ENCODE measurements at regions not wholly inside any gene's neighbourhood (a gene's known extent, or its start where the extent isn't known, plus 50 kb on each side); places are given as distances from the start of the nearest gene placed in this dataset.
A peak's percentile ranks its signal among the peaks of the same experiment; 100 is the strongest.

DNA sequence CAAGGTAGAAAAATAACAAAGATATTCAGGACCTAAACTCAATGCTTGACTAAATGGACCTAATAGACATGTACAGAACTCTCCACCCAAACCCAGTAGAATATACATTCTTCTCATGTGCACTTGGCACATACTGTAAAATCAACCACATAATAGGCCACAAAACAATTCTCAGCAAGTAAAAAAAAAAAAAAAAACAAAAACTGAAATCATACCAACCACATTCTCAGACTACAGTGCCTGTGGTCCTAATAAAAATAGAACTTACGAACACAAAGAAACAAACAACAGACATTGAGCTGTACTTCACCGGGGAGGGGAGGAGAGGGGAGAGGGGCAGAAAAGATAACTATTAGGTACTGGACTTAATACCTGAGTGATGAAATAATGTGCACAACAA, 114.1 kb upstream of the CD180 start:
- DNase-seq (no peak), ATAC-seq (replicated peaks) (peak; percentile 81)
- Mint-ChIP-seq H3K9me3 (no peaks in the 10 kb centered on the region), H3K36me3 (ENCODE audit: insufficient read depth) (peaks cover 4% of the 10 kb centered on the region), H3K4me1 (ENCODE audit: low read depth in 2 of 2) (peaks cover 32 to 33% of the 10 kb centered on the region in 2 donors), H3K27me3 (no peaks in the 10 kb centered on the region), H3K4me3 (peak overlapping the region; percentile 47 to 52), H3K27ac (peak overlapping the region; percentile 77 to 85)

DNA sequence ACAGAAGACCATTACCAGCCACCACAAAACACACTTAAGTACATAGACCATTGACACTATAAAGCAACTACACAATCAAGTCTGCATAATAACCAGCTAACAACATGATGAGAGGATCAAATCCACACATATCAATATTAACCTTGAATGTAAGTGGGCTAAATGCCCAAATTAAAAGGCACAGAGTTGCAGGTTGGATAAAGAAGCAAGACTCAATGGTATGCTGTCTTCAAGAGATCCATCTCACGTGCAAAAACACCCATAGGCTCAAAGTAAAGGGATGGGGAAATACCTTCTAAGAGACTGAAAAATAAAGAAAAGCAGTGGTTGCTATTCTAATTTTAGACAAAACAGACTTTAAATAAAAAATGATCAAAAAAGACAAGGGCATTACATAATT, 113.6 kb upstream of the CD180 start:
- peak overlapping the region; percentile 77 to 85 for H3K27ac Mint-ChIP-seq
- H3K4me3 Mint-ChIP-seq = peak overlapping the region; percentile 47 to 52
- no peaks in the 10 kb centered on the region for H3K9me3 Mint-ChIP-seq
- DNase-seq (no peak), ATAC-seq (replicated peaks) (no peak)
- H3K27me3 Mint-ChIP-seq = no peaks in the 10 kb centered on the region
- peaks cover 4% of the 10 kb centered on the region for H3K36me3 Mint-ChIP-seq (ENCODE audit: insufficient read depth)
- H3K4me1 Mint-ChIP-seq (ENCODE audit: low read depth in 2 of 2) = peaks cover 29 to 37% of the 10 kb centered on the region in 2 donors

DNA sequence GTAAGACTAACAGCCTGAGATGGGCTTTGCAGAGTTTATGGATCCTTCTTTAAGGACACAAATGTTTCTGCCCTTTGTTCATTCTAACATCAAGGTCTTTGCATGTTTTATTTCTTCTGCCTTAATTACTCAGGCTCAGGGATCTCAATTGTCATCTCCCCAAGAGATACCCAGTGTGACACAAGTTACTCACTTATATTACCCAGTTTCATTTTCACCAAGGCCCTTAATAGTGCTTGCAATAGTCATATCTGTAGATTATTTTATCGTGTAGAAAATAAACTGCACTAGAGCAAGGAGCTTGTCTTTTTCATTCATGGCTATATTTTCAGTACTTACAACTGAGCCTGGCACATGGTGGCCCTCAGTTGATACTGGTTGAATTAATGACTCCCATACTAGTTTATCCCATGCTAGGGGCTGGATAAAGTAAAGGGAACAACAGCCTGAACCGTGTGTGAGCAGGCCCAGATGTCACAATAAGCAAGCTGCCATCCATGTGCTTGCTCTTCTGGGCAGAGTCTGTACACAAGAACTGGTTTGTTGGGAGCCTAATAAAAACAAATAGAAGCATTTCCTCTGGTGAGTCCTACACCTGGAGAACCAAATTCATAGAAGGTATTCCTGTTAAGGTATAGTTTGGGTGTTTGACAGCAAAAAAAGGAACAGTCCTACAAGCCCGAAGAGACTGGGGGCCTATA, 112.5 kb upstream of the CD180 start:
- no peak for DNase-seq

DNA sequence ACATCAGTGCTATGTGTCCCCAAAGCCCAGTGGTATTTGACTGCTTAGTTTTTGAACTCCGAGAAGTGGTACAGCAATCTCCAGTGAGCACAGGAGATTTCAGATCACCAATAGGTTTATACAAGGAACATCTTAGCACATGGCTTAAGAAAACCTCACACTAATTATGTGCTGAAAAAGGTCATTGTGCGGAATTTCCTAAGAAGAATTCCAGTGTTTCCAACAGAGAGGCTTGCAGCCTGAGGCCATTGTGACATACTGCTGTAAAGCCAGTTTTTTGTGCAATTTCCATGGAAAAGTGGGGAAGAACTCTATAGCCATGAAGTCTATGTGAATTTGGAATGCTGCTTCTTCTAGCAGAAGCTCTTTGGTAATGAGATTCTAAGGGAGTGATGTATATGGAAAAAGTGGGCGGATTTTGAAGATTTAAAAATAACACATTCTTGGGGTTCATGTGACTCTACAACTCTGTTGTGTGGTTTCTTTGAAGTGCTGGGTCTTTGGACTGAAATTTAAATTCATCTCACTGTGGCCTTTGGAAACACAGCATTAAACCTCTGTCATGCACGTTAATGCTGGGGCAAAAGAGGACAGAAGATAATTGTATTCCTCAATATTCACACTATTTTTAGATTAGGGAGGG, 110.5 kb upstream of the CD180 start:
- H3K9me3 Mint-ChIP-seq = no peaks in the 10 kb centered on the region
- H3K27ac Mint-ChIP-seq = no peak overlapping the region
- H3K4me3 Mint-ChIP-seq = no peak overlapping the region
- ATAC-seq (replicated peaks) (no peak), DNase-seq (no peak)
- peaks cover 29 to 41% of the 10 kb centered on the region in 2 donors for H3K4me1 Mint-ChIP-seq (ENCODE audit: low read depth in 2 of 2)
- H3K36me3 Mint-ChIP-seq (ENCODE audit: insufficient read depth) = peaks cover 4% of the 10 kb centered on the region
- no peaks in the 10 kb centered on the region for H3K27me3 Mint-ChIP-seq

More for the DNA sequence above, 112.5 kb upstream of the CD180 start:
- H3K36me3 Mint-ChIP-seq (ENCODE audit: insufficient read depth) = peaks cover 4% of the 10 kb centered on the region
- peaks cover 29 to 38% of the 10 kb centered on the region in 2 donors for H3K4me1 Mint-ChIP-seq (ENCODE audit: low read depth in 2 of 2)
- ATAC-seq (replicated peaks) = no peak
- H3K27ac Mint-ChIP-seq = peak overlapping the region in 1 of 2 donors; percentile 44
- H3K27me3 Mint-ChIP-seq = no peaks in the 10 kb centered on the region
- no peaks in the 10 kb centered on the region for H3K9me3 Mint-ChIP-seq
- no peak overlapping the region for H3K4me3 Mint-ChIP-seq

DNA sequence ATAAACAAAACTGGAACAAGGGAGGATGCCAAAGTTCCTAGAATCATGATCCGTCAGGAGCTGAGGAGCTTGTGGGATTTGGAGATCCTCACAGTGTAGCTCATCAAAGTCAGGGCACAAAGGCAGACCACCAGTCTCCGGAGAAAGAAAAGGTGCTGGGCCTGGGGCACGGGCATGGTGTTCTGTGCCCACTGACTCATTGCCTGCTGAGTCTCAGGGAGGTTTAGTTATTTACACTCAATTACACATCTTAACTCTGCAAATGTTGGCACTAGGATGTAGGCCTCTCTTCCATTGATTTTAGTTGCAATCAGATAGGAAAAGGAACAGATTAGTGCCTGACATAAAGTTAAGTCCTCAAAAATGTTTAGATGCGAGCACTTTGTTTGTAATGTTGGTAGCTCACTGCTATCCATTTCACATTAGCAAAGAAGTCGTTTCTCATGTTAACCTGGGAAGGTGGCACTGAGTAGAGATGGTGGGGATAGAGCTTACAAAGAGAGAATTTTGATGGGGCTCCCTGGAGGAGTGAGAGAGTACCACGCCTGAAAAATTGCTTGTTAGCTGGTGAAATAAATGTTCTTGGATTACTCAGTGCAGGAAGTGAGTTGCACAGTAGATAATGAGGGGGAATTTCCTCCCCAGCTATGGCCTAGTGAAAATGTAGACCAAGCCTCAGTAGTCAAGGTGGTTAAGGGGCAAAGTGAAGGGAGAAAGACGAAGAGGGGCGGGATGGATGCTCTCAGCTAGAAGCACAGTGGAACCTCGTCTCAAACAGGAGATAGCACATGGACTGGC, 109.5 kb upstream of the CD180 start:
- peak overlapping the region in 1 of 2 donors; percentile 6 for H3K27ac Mint-ChIP-seq
- H3K9me3 Mint-ChIP-seq = no peaks in the 10 kb centered on the region
- DNase-seq = no peak
- H3K36me3 Mint-ChIP-seq (ENCODE audit: insufficient read depth) = peaks cover 4% of the 10 kb centered on the region
- ATAC-seq (replicated peaks) = no peak
- no peaks in the 10 kb centered on the region for H3K27me3 Mint-ChIP-seq
- no peak overlapping the region for H3K4me3 Mint-ChIP-seq
- H3K4me1 Mint-ChIP-seq (ENCODE audit: low read depth in 2 of 2) = peaks cover 28 to 36% of the 10 kb centered on the region in 2 donors

DNA sequence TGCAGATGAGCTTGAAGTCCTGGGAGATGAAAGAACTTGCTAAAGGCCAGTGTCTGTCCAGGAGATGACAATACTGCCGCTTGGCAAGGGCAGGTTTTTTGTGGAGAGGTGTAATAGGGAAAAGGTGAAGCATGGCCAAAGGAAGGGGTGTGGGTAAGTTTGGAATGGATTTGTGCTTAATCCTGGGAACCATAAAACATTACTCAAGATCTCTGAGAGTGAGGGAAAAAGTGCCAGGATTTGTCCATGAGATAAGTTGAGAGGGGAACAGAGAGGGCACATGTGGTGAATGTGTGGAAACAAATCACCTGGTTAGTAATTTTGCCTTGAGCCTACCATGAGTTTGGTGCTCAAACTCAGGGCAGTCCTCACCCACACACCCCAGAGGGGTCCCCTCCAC, 108.8 kb upstream of the CD180 start:
- ATAC-seq (replicated peaks) (no peak), DNase-seq (no peak)
- Mint-ChIP-seq H3K27me3 (no peaks in the 10 kb centered on the region), H3K9me3 (no peaks in the 10 kb centered on the region), H3K36me3 (ENCODE audit: insufficient read depth) (no peaks in the 10 kb centered on the region), H3K4me1 (ENCODE audit: low read depth in 2 of 2) (peaks cover 27 to 37% of the 10 kb centered on the region in 2 donors), H3K27ac (peak overlapping the region; percentile 66 to 79), H3K4me3 (no peak overlapping the region)

DNA sequence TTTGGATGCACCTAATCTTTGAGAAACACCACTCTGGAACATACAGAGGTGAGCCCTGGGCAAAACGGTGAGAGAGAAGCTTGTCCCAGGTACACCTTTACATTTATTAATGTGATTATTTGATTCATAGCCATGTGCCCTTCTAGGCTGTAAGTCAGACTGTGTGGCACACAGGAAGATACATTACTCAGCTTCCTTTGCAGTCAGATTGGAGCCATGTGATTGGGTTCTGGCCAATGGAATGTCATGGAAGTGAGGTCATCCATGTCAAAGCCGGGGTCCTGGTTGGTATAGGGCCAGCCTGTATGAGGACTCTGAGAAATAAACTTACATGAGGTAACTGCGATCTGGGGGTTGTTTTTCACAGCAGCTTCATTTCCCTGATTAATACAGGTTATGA, 106.8 kb upstream of the CD180 start:
- ATAC-seq (replicated peaks) = no peak

DNA sequence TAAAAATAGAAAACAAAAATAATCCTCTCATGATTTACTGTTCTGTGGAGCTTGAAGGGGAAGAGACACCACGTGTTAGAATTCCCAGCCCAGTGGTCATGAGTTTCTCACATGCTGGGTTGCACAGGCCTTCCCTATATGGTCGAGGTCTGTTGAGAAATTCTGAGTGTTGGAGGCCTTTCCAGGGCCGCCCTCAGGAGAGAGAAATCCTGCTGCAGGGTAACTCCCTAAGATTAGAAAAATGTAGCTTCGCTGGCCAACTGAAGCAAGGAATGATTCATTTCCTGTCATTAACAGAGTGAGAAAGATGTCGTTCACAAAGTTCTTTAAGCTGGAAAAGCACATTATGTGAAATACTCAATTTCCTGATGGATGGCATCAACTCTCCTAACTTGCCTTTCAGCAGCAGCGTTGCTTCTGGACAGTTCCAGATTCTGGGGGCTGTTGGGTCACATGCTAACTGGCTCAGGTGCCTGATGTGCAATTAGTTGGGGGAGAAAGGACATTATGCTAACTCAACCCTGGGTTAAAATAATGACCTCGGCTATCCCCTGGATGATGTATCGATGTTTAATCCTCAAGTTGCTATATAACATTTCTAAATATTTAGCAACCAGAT, 104.8 kb upstream of the CD180 start:
- Mint-ChIP-seq H3K4me1 (ENCODE audit: low read depth in 2 of 2) (peaks cover 16 to 23% of the 10 kb centered on the region in 2 donors), H3K27me3 (peaks cover 0 to 10% of the 10 kb centered on the region in 2 donors)
- ATAC-seq (replicated peaks) = no peak

More for the DNA sequence above, 106.8 kb upstream of the CD180 start:
- no peak for DNase-seq
- Mint-ChIP-seq H3K9me3 (peaks cover 0 to 3% of the 10 kb centered on the region in 2 donors), H3K27ac (no peak overlapping the region), H3K4me1 (ENCODE audit: low read depth in 2 of 2) (peaks cover 27 to 36% of the 10 kb centered on the region in 2 donors), H3K4me3 (no peak overlapping the region), H3K27me3 (no peaks in the 10 kb centered on the region), H3K36me3 (ENCODE audit: insufficient read depth) (no peaks in the 10 kb centered on the region)

DNA sequence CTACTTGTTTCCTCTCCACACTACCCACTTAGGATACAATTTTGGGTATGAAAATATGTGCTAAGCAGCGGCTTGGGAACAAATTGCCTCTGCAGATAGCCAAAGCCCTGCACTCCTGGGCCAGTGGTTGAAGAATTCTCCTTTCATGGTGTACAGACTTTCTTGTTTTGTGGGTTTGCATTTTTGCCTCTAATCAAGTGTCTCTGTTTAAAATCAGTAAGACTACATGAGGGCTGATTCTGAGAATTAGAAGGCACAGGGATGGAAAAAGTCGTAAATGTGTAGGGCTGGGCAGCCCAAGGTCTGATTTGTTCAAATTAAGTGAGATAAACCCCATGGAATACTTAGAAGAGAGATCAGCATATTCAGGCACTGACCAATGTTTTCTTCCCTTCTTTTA, 103.7 kb upstream of the CD180 start:
- ATAC-seq (replicated peaks) (no peak), DNase-seq (no peak)
- Mint-ChIP-seq H3K4me1 (ENCODE audit: low read depth in 2 of 2) (peaks cover 13 to 20% of the 10 kb centered on the region in 2 donors), H3K4me3 (peak overlapping the region in 1 of 2 donors; percentile 19), H3K36me3 (ENCODE audit: insufficient read depth) (no peaks in the 10 kb centered on the region), H3K27me3 (peaks cover 0 to 10% of the 10 kb centered on the region in 2 donors), H3K27ac (peak overlapping the region; percentile 13 to 85), H3K9me3 (peaks cover 0 to 8% of the 10 kb centered on the region in 2 donors)

More for the DNA sequence above, 104.8 kb upstream of the CD180 start:
- DNase-seq = no peak
- Mint-ChIP-seq H3K9me3 (peaks cover 0 to 8% of the 10 kb centered on the region in 2 donors), H3K27ac (peak overlapping the region in 1 of 2 donors; percentile 85), H3K4me3 (no peak overlapping the region), H3K36me3 (ENCODE audit: insufficient read depth) (no peaks in the 10 kb centered on the region)

DNA sequence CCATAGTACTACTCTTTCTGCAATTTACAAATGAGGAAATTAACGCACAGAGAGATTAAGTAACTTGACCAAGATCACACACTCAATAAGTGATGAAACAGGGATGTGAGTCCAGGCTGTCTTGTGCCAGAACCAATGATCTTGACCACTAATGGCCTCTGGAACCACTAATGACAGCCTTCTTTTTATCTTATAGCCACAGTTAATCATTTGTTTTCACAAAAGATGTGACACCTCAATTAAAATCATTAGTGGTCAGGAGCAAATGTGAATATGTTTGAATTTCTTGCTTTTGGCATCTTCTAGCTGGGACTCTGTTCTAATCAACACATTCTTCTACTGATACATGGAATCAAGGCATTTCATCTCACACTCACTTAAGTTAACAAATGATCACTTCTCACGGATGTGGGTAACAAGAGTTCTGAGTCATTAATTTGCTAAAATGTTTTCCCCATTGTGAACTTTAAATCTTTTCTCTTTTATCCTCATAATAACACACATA, 102.7 kb upstream of the CD180 start:
- Mint-ChIP-seq H3K27me3 (peaks cover 0 to 10% of the 10 kb centered on the region in 2 donors), H3K4me3 (no peak overlapping the region), H3K27ac (peak overlapping the region in 1 of 2 donors; percentile 10), H3K4me1 (ENCODE audit: low read depth in 2 of 2) (peaks cover 17 to 27% of the 10 kb centered on the region in 2 donors), H3K9me3 (peaks cover 0 to 8% of the 10 kb centered on the region in 2 donors), H3K36me3 (ENCODE audit: insufficient read depth) (no peaks in the 10 kb centered on the region)
- ATAC-seq (replicated peaks) (peak; percentile 79), DNase-seq (no peak)

DNA sequence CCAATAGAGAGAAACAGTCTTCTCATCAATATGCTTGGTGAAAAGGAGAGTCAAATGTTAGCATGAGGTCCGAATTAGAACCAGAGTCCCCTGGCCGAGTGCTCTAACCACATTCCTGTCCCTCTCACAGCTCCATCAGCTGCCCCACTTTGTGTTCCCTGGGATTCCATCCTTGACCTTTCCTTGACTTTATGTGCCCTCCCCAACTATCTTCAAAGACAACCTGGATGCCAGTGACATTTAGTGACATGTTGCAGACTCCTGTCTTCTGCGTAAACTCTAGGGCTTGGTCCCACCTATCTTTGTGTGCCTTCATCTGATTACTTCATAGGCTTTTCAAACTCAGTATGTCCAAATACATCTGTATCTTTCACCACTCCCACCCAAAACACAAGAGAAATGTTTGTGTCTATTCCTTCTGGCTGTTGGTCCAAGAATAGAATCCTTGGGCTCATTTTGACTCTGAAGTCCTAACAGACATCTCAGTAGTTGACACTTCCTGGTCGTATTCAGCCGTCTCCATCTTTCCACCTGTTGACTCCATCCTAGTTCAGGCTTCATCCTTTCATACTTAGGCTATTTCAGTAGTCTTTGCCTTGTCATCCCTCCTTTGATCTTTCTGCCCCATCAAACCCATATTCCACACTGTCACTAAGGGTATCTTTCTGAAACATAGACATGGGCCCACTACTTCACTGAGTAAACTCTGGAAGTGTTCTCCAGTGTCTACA, 101.4 kb upstream of the CD180 start:
- no peak overlapping the region for H3K27ac Mint-ChIP-seq
- DNase-seq = no peak
- H3K4me1 Mint-ChIP-seq (ENCODE audit: low read depth in 2 of 2) = peaks cover 17 to 34% of the 10 kb centered on the region in 2 donors
- H3K4me3 Mint-ChIP-seq = no peak overlapping the region
- H3K27me3 Mint-ChIP-seq = peaks cover 0 to 10% of the 10 kb centered on the region in 2 donors
- no peak for ATAC-seq (replicated peaks)
- peaks cover 0 to 8% of the 10 kb centered on the region in 2 donors for H3K9me3 Mint-ChIP-seq
- no peaks in the 10 kb centered on the region for H3K36me3 Mint-ChIP-seq (ENCODE audit: insufficient read depth)

DNA sequence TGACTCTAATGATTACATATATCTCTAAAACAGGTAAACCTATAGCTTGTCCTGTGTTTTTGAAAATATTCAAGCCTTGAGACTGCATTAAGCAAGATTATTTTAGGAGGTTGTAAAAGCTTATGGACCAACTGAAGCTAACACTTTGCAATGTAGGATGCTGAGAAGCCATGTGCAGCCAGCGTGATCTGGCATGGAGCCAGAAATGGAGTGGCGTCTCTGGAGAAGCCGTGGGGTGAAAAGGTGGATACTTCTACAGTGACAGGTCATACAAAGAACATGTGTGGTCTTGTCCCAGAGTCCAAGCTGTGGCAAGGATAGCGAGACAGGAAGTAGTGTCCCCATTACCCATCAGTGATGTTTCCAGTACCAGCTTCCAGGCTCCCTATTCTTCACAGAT, 100.8 kb upstream of the CD180 start:
- peaks cover 0 to 10% of the 10 kb centered on the region in 2 donors for H3K27me3 Mint-ChIP-seq
- no peak overlapping the region for H3K27ac Mint-ChIP-seq
- H3K4me1 Mint-ChIP-seq (ENCODE audit: low read depth in 2 of 2) = peaks cover 18 to 30% of the 10 kb centered on the region in 2 donors
- DNase-seq (no peak), ATAC-seq (replicated peaks) (no peak)
- H3K4me3 Mint-ChIP-seq = no peak overlapping the region
- no peaks in the 10 kb centered on the region for H3K36me3 Mint-ChIP-seq (ENCODE audit: insufficient read depth)
- peaks cover 0 to 8% of the 10 kb centered on the region in 2 donors for H3K9me3 Mint-ChIP-seq
